ENCODE measurements at regions not wholly inside any gene's neighbourhood (a gene's known extent, or its start where the extent isn't known, plus 50 kb on each side); places are given as distances from the start of the nearest gene placed in this dataset.

DNA sequence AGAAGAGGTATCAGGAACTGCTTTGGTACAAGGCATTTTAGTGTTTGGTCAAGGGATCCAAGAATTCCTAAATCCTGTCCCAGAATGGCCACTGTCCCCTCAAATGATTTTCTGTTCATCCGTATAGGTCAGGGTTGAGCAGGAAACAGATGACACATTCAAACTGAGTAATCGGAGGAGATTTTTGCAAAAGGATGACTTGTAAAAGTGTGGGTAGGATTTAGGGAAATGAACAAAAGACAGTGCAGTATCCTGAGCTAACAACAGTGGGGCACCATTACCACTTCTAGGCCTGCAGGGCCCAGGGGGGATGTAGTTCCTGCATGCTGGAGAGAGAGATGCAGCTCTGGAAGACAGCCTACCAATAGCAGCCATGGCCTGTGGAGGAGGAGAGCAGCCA lies 290.1 kb downstream of the ZSWIM6 start:
- TF ChIP-seq POLR2AphosphoS5 (IDR thresholded peaks at IDR 0.05; ENCODE audit: low read depth, low read length) (no peak), TAF1 (IDR thresholded peaks at IDR 0.05; ENCODE audit: borderline replicate concordance, insufficient read depth, low read length) (no peak), FOXP2 (optimal IDR thresholded peaks at IDR 0.05; ENCODE audit: borderline replicate concordance, extremely low read depth, extremely low read length, insufficient read depth) (no peak)

DNA sequence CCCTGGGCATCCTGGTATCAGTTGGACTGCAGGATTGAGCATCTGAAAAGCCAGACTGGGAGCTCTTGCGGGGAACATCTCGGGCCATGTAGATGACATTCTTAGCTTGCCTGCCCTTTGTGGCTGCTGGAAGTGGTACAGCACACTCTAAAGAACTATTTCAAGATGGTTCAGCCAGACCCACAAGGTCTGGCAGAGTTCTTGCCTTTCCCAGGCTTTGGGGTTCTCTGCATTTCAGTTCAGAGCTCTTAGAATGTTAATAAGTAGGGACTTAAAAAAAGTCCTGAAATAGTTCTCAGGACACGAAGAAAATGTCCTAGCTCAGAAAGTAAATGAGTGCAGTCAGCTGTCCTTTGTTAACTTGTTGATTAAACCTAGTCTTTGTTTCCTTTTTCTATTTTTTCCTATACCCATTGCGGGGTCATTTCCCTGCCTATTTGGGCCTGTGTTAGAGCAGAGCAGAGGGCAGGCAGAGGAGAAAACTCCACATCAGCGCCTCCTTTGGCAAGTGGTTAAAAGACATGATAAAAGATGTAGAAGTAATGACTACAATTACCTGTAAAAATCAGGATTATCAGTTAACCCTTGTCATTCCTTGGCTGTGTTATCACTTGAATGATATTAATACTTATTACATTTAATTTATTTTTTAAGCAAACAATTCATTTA lies 291.5 kb downstream of the ZSWIM6 start:
- TF ChIP-seq FOXP2 (optimal IDR thresholded peaks at IDR 0.05; ENCODE audit: borderline replicate concordance, extremely low read depth, extremely low read length, insufficient read depth), result no peak
- TF ChIP-seq SIN3A (IDR thresholded peaks at IDR 0.05; ENCODE audit: borderline replicate concordance, insufficient read depth, low read length), result no peak
- no peak for TF ChIP-seq POLR2AphosphoS5 (IDR thresholded peaks at IDR 0.05; ENCODE audit: low read depth, low read length)
- TF ChIP-seq, protein P1, sequence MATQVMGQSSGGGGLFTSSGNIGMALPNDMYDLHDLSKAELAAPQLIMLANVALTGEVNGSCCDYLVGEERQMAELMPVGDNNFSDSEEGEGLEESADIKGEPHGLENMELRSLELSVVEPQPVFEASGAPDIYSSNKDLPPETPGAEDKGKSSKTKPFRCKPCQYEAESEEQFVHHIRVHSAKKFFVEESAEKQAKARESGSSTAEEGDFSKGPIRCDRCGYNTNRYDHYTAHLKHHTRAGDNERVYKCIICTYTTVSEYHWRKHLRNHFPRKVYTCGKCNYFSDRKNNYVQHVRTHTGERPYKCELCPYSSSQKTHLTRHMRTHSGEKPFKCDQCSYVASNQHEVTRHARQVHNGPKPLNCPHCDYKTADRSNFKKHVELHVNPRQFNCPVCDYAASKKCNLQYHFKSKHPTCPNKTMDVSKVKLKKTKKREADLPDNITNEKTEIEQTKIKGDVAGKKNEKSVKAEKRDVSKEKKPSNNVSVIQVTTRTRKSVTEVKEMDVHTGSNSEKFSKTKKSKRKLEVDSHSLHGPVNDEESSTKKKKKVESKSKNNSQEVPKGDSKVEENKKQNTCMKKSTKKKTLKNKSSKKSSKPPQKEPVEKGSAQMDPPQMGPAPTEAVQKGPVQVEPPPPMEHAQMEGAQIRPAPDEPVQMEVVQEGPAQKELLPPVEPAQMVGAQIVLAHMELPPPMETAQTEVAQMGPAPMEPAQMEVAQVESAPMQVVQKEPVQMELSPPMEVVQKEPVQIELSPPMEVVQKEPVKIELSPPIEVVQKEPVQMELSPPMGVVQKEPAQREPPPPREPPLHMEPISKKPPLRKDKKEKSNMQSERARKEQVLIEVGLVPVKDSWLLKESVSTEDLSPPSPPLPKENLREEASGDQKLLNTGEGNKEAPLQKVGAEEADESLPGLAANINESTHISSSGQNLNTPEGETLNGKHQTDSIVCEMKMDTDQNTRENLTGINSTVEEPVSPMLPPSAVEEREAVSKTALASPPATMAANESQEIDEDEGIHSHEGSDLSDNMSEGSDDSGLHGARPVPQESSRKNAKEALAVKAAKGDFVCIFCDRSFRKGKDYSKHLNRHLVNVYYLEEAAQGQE (IDR thresholded peaks at IDR 0.05; ENCODE audit: insufficient read depth in 1 of 2, low read depth in 2 of 2, low read length in 2 of 2), result no peak
- TF ChIP-seq TAF1 (IDR thresholded peaks at IDR 0.05; ENCODE audit: borderline replicate concordance, insufficient read depth, low read length), result no peak

DNA sequence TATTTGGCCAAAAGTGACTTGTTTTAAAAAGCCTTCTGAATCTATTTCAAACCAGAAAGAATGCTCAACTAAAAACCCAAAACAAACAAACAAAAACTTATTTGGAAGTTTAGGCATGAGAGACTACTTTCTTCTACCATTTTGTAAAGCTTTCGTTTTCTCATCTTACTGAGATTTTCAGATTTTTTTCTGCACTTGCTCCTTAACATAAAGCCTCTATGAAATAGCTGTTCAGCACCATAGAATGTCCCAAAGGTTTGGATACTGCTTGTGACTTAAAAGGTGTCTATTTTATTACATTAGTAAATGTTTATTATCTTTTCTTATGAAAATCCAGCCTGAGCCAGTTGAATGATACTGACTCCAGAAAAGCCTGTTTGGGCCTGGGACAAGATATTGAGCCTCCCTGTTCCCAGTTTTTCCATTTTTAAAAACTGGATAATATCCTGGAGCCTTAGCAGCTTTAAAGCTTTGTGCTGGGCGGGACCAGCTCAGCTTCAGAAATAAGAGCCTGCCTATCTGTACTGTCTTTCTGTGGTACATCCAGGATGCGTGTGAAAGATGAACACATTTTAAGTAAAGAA lies 292.6 kb downstream of the ZSWIM6 start:
- TF ChIP-seq SIN3A (IDR thresholded peaks at IDR 0.05; ENCODE audit: borderline replicate concordance, insufficient read depth, low read length), result no peak
- TF ChIP-seq, protein P1 (IDR thresholded peaks at IDR 0.05; ENCODE audit: insufficient read depth in 1 of 2, low read depth in 2 of 2, low read length in 2 of 2), result no peak
- no peak for TF ChIP-seq FOXP2 (optimal IDR thresholded peaks at IDR 0.05; ENCODE audit: borderline replicate concordance, extremely low read depth, extremely low read length, insufficient read depth)
- TF ChIP-seq TAF1 (IDR thresholded peaks at IDR 0.05; ENCODE audit: borderline replicate concordance, insufficient read depth, low read length), result no peak
- no peak for TF ChIP-seq POLR2AphosphoS5 (IDR thresholded peaks at IDR 0.05; ENCODE audit: low read depth, low read length)

- TF ChIP-seq FOXP2 (optimal IDR thresholded peaks at IDR 0.05; ENCODE audit: borderline replicate concordance, extremely low read depth, extremely low read length, insufficient read depth), result no peak
These were observed 293.1 kb downstream of the ZSWIM6 start for GRCh38 chr5:61625137-61625561.

- TF ChIP-seq SIN3A (IDR thresholded peaks at IDR 0.05; ENCODE audit: borderline replicate concordance, insufficient read depth, low read length), result no peak
- TF ChIP-seq, protein P1 (IDR thresholded peaks at IDR 0.05; ENCODE audit: insufficient read depth in 1 of 2, low read depth in 2 of 2, low read length in 2 of 2), result no peak
- TF ChIP-seq FOXP2 (optimal IDR thresholded peaks at IDR 0.05; ENCODE audit: borderline replicate concordance, extremely low read depth, extremely low read length, insufficient read depth), result no peak
- TF ChIP-seq POLR2AphosphoS5 (IDR thresholded peaks at IDR 0.05; ENCODE audit: low read depth, low read length), result no peak
- TF ChIP-seq TAF1 (IDR thresholded peaks at IDR 0.05; ENCODE audit: borderline replicate concordance, insufficient read depth, low read length), result no peak
These were observed 293.9 kb downstream of the ZSWIM6 start for GRCh38 chr5:61625681-61626621.

Data from PFSK-1 (cell line).